ENCODE measurements at regions not wholly inside any gene's neighbourhood (a gene's known extent, or its start where the extent isn't known, plus 50 kb on each side); places are given as distances from the start of the nearest gene placed in this dataset.

DNA sequence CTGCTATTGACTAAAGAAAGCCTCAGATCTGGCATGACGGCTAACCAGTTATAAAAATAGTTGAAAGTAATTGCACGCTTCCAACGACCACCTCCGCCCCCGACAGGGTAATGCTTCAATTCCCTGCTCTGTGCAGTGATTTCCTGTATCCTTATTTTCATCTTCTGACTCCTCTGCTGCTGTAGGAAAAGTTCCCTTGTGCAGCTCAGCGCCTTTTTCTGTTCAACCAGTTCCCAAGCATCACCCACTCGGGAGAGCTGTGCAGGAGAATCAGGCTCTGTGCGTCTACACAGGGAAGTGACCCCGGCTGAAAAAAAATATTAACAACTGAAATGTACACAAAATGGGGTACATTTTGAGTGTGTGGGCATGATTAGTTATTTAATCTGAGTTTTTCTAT lies 91.3 kb upstream of the COPS8 start:
- no peaks in the 10 kb centered on the region for H3K9me3 ChIP-seq
- no peaks in the 10 kb centered on the region for H3K36me3 ChIP-seq
- H3K27ac ChIP-seq = no peak overlapping the region
- H3K4me3 ChIP-seq = no peak overlapping the region
- TF ChIP-seq, protein P1, sequence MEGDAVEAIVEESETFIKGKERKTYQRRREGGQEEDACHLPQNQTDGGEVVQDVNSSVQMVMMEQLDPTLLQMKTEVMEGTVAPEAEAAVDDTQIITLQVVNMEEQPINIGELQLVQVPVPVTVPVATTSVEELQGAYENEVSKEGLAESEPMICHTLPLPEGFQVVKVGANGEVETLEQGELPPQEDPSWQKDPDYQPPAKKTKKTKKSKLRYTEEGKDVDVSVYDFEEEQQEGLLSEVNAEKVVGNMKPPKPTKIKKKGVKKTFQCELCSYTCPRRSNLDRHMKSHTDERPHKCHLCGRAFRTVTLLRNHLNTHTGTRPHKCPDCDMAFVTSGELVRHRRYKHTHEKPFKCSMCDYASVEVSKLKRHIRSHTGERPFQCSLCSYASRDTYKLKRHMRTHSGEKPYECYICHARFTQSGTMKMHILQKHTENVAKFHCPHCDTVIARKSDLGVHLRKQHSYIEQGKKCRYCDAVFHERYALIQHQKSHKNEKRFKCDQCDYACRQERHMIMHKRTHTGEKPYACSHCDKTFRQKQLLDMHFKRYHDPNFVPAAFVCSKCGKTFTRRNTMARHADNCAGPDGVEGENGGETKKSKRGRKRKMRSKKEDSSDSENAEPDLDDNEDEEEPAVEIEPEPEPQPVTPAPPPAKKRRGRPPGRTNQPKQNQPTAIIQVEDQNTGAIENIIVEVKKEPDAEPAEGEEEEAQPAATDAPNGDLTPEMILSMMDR (IDR thresholded peaks at IDR 0.05) = no peak
- no peak for TF ChIP-seq POLR2A (IDR thresholded peaks at IDR 0.05)
- intact Hi-C loops (cut with DNase I) = no loop called here
- peaks cover 0 to 5% (median 0%) of the 10 kb centered on the region in 9 donors for H3K27me3 ChIP-seq
- ATAC-seq = no peak
- H3K4me1 ChIP-seq = peaks cover 0 to 4% (median 0%) of the 10 kb centered on the region in 12 donors
- no peak for DNase-seq
- WGBS, 4 donors = 70 to 81% (median 77%) methylated on average over 9 of the region's 9 CpGs

DNA sequence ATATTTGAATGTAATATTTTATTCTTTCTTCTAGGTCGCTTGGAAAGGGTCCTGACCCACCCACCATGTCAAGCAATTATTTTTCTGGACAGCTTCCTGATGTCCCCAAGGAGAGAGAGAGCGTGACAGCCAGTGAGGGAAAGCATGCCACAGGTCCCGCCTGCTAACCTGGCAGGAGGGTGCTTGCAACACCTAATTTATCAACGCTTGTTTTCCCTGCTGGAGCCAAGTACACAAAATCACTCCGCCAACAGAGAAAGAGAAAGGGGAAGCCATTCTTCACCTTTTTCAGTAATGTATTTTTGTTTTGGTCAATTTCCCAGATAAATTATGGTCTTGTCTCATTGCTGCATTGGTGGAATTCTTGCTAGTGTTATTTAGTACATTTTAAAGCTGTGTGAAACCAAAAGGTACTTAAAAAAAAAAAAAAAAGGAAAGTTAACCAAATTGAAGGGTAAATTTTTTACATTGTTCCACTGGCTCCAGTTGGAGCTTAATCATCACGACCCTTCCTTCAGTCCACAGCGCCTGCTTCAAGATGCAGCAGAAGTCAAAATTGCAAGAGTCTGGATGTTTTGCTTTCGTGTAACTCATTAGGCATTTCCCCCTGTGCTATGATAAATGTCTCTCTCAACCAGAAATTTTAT lies 88.5 kb upstream of the COPS8 start:
- H3K4me3 ChIP-seq = no peak overlapping the region
- TF ChIP-seq POLR2A (IDR thresholded peaks at IDR 0.05) = no peak
- TF ChIP-seq, protein P1 (IDR thresholded peaks at IDR 0.05) = no peak
- 78 to 88% (median 80%) methylated on average over 8 of the region's 8 CpGs for WGBS, 4 donors
- DNase-seq = no peak
- peaks cover 0 to 5% (median 0%) of the 10 kb centered on the region in 9 donors for H3K27me3 ChIP-seq
- no peak for ATAC-seq
- no peak overlapping the region for H3K27ac ChIP-seq
- intact Hi-C loops (cut with DNase I) = no loop called here
- no peaks in the 10 kb centered on the region for H3K4me1 ChIP-seq
- no peaks in the 10 kb centered on the region for H3K9me3 ChIP-seq
- no peaks in the 10 kb centered on the region for H3K36me3 ChIP-seq

DNA sequence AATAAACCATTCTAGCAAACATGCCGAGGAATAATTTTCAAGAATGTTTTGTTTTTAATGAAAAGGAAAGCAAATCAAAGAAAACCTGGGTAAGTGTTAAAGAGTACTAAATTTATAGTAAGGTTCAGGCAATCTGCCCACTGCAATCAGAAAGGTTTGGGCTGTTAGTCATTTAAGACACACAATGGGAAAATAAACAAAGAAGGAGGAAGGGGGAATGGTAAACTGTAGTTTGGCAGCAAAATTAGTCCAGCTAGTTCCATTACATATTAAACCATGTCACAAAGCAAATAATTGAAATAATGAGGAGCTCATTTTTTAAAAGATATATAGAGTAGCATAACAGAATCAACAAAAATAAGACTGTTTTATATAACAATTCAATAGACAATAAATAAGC lies 87.5 kb upstream of the COPS8 start:
- intact Hi-C loops (cut with DNase I) = no loop called here
- Histone ChIP-seq H3K27me3 (peaks cover 0 to 5% (median 0%) of the 10 kb centered on the region in 9 donors), H3K4me3 (no peak overlapping the region), H3K36me3 (no peaks in the 10 kb centered on the region), H3K4me1 (no peaks in the 10 kb centered on the region), H3K9me3 (no peaks in the 10 kb centered on the region), H3K27ac (no peak overlapping the region)
- no peak for DNase-seq
- ATAC-seq = no peak
- TF ChIP-seq, protein P1 (IDR thresholded peaks at IDR 0.05) = no peak
- no peak for TF ChIP-seq POLR2A (IDR thresholded peaks at IDR 0.05)
- 30 to 96% (median 47%) methylated on average over 1 of the region's 1 CpG for WGBS, 4 donors

DNA sequence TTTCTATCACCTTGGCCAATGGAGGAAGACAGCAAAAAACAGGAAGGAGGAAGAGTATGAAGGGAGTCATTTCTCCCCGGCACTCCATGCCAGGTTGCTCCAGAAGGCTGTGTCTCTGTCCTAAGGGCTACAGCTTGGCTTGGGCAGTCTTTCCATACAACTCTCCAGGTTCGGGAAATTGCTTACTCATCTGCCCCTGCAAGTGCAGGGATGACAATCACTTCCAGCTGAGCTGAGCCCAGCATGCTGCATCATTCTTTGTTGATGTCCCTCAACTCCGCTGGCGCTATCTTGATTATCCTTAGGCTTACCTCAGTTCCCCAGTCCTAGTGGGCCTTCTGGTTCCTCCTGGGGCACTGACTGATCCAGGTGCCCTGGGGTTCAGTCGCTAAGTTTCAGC lies 86.9 kb upstream of the COPS8 start:
- Histone ChIP-seq H3K36me3 (no peaks in the 10 kb centered on the region), H3K4me3 (no peak overlapping the region), H3K27me3 (peaks cover 0 to 5% (median 0%) of the 10 kb centered on the region in 9 donors), H3K27ac (no peak overlapping the region), H3K4me1 (no peaks in the 10 kb centered on the region), H3K9me3 (no peaks in the 10 kb centered on the region)
- 85 to 93% (median 91%) methylated on average over 5 of the region's 5 CpGs for WGBS, 4 donors
- intact Hi-C loops (cut with DNase I) = no loop called here
- ATAC-seq (no peak), DNase-seq (no peak)
- TF ChIP-seq, protein P1 (IDR thresholded peaks at IDR 0.05) = no peak
- no peak for TF ChIP-seq POLR2A (IDR thresholded peaks at IDR 0.05)
